SK-N-SH treated with all-trans-retinoic acid at 6 μM for 48 hours (cell line): ENCODE measurements at regions not wholly inside any gene's neighbourhood (a gene's known extent, or its start where the extent isn't known, plus 50 kb on each side); places are given as distances from the start of the nearest gene placed in this dataset.

Experiments used
- CREB5 ChIP-seq: fragments of 250-450 bp; sonication (Bioruptor Pico); IDR thresholded peaks from 2 replicates; pipeline ENCODE4 v1.5.1; 2020; ENCODE audit warnings: low read depth, mild to moderate bottlenecking, moderate library complexity
- GLIS3 ChIP-seq: fragments of 250-450 bp; sonication (Bioruptor Pico); IDR thresholded peaks from 2 replicates; pipeline ENCODE4 v1.5.0; 2020; ENCODE audit warnings: mild to moderate bottlenecking, moderate library complexity
- OSR1 ChIP-seq: fragments of 250-450 bp; sonication (Bioruptor Pico); IDR thresholded peaks from 2 replicates; pipeline ENCODE4 v1.8.0; 2022; ENCODE audit warnings: moderate library complexity, mild to moderate bottlenecking, inconsistent platforms
- POU6F1 ChIP-seq: fragments of 250-450 bp; sonication (Bioruptor Pico); IDR thresholded peaks from 2 replicates; pipeline ENCODE4 v1.8.0; 2021; ENCODE audit warnings: low read depth, mild to moderate bottlenecking, moderate library complexity, borderline replicate concordance
- PPARA ChIP-seq: fragments of 250-450 bp; sonication (Bioruptor Pico); IDR thresholded peaks from 2 replicates; pipeline ENCODE4 v1.5.0; 2020; ENCODE audit warnings: mild to moderate bottlenecking, borderline replicate concordance
- RARB ChIP-seq: fragments of 250-450 bp; sonication (Bioruptor Pico); IDR thresholded peaks from 2 replicates; pipeline ENCODE4 v1.8.0; 2021; ENCODE audit warnings: mild to moderate bottlenecking, moderate library complexity
- TOX ChIP-seq: fragments of 250-450 bp; sonication (Bioruptor Pico); IDR thresholded peaks from 2 replicates; pipeline ENCODE4 v1.8.0; 2021; ENCODE audit warnings: mild to moderate bottlenecking, moderate library complexity, borderline replicate concordance
- TSHZ2 ChIP-seq: fragments of 250-450 bp; sonication (Bioruptor Pico); IDR thresholded peaks from 2 replicates; pipeline ENCODE4 v1.5.0; 2020; ENCODE audit warnings: mild to moderate bottlenecking, moderate library complexity
- ZC3H10 ChIP-seq: fragments of 250-450 bp; sonication (Bioruptor Pico); IDR thresholded peaks from 2 replicates; pipeline ENCODE4 v1.5.1; 2021; ENCODE audit warnings: mild to moderate bottlenecking, moderate library complexity
- ZFP3 ChIP-seq: fragments of 250-450 bp; sonication (Bioruptor Pico); IDR thresholded peaks from 2 replicates; pipeline ENCODE4 v1.5.0; 2020; ENCODE audit warnings: mild to moderate bottlenecking, moderate library complexity
- TF ChIP-seq, protein P1 (sequence below): fragments of 250-450 bp; sonication (Bioruptor Pico); IDR thresholded peaks from 2 replicates; pipeline ENCODE4 v1.8.0; 2020; ENCODE audit warnings: mild to moderate bottlenecking, moderate library complexity, borderline replicate concordance

DNA sequence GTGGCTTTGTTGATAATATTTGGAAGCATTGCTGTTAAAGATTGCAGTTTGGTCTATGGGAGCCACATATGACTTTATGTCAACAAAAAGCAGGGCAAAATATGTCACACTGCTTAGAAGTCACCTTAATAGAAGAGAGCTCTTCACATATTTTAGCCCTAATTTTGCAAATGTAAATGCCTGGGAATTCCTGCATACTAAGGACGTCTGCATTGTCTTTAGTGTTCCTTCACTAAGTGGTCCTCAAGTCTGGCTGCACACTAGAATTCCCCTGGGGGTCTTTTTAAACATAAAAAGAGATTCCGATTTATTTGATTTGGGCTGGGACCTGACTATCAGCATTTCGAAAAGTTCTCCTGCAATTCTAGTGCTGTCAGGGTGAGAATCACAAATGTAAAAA lies 495.1 kb upstream of the FAM241A start:
- TF ChIP-seq CREB5 (no peak), TOX (no peak), RARB (CRISPR knock-in tag) (no peak), PPARA (CRISPR knock-in tag) (no peak), POU6F1 (CRISPR knock-in tag) (no peak), OSR1 (CRISPR knock-in tag) (no peak), ZC3H10 (no peak), GLIS3 (CRISPR knock-in tag) (no peak), TSHZ2 (CRISPR knock-in tag) (no peak), ZFP3 (CRISPR knock-in tag) (no peak)
- TF ChIP-seq, protein P1, sequence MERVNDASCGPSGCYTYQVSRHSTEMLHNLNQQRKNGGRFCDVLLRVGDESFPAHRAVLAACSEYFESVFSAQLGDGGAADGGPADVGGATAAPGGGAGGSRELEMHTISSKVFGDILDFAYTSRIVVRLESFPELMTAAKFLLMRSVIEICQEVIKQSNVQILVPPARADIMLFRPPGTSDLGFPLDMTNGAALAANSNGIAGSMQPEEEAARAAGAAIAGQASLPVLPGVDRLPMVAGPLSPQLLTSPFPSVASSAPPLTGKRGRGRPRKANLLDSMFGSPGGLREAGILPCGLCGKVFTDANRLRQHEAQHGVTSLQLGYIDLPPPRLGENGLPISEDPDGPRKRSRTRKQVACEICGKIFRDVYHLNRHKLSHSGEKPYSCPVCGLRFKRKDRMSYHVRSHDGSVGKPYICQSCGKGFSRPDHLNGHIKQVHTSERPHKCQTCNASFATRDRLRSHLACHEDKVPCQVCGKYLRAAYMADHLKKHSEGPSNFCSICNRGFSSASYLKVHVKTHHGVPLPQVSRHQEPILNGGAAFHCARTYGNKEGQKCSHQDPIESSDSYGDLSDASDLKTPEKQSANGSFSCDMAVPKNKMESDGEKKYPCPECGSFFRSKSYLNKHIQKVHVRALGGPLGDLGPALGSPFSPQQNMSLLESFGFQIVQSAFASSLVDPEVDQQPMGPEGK (CRISPR knock-in tag): no peak
